Pons (tissue), 1 donor: ENCODE measurements at regions not wholly inside any gene's neighbourhood (a gene's known extent, or its start where the extent isn't known, plus 50 kb on each side); places are given as distances from the start of the nearest gene placed in this dataset.

Experiments used
- DNase-seq: peaks from one replicate; pipeline ENCODE4 v3.0.0-alpha.2; 2016; ENCODE audit warnings: low spot score

DNA sequence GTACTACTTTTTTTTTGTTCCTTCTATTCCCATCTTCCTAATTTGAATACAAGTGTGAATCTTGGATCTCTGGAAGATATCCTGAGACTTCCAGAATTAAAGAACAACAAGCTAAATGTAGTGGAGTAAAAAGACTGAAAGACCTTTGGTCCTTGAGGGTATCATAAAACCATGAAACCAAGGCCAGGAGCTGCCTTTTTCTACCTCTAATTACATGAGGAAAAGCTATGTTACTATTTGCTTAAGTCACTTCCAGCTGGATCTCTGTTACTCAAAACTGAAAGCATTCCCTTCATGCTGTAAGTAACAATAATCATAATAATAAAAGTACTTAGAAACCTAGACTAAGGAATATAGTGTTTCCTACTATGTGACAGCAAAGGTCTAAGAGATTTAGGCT is 649.6 kb downstream of the KCTD16 start:
- DNase-seq, result no peak

DNA sequence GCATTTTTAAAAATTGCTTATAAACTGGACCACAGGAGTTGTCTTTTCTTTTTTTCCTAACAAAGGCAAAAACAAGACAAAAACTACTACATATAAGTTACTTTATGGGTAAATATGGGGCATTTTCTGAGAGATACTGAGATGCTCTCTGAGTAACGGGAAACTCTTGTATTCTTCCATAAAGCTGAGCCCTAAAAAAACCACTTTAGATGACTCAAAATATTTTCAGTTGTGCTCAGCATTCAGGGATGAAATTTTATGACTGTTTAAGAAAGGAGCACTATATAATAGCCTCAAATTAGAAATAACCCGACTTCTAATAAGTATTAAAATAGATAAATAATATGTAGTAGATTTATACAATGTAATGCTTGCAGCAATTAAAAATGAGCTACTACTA is 644.5 kb downstream of the KCTD16 start:
- no peak for DNase-seq

- DNase-seq, result no peak
Measured at GRCh38 chr5:144812763-144813162, 642.1 kb downstream of the KCTD16 start.

- no peak for DNase-seq
Measured at GRCh38 chr5:144800169-144800568, 629.5 kb downstream of the KCTD16 start.

- DNase-seq, result no peak
Measured at GRCh38 chr5:144798595-144798994, 627.9 kb downstream of the KCTD16 start.

DNA sequence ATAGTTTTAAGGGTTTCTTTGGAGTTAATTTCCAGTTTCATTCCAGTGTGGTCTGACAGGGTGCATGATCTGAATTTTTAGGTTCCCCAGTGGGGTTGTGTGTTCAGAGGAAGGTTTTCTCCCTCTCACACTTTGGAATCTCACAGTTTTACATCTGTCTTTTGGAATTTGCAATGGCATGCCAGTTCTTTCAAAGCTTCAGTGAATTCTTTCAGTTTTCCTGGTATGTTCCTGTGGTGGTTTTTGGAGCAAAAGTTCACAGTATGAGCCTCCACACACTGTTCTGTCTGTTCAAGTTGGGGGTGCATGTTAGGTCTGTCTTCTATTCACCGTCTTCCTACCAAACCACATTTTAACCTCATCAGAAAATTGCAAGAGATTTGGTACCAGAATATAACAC is 624.2 kb downstream of the KCTD16 start:
- DNase-seq, result no peak

- no peak for DNase-seq
Measured at GRCh38 chr5:144788556-144788955, 617.9 kb downstream of the KCTD16 start.

DNA sequence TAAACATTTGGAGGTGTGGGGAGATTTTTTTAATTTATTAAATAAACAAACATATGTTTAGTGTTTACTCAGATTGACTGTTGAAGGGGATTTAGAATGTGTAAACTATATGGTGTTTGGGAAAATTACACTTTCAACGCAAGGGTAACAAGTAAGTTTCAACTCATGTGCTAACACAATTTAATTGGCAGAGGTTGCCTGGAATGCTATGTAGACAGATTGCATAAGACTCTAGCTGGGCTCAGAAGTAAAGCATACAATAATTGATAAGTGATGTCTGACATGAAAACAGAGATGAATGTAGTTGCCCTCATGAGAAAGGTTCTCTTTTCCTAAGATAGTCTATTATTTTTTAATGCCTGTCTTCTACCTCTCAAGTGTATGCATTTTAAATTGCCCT is 617.4 kb downstream of the KCTD16 start:
- no peak for DNase-seq

DNA sequence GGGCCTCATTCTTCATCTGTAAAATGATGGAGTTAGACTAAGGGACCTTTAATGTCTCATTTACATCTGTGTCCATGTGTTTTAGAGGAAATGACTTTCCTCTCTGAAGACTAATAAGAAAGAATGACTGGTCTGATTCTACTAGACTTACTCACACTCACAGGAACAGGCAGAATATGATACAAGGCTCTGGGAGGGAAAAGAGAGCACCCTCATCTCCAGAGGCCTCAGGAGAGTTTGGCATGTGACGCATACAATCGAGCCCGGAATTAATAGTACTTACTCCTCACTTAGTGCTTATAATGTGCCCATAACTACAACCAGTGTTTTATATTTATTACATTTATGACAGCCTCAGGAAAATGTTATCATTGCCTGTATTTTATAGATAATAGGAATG is 608.7 kb downstream of the KCTD16 start:
- no peak for DNase-seq

DNA sequence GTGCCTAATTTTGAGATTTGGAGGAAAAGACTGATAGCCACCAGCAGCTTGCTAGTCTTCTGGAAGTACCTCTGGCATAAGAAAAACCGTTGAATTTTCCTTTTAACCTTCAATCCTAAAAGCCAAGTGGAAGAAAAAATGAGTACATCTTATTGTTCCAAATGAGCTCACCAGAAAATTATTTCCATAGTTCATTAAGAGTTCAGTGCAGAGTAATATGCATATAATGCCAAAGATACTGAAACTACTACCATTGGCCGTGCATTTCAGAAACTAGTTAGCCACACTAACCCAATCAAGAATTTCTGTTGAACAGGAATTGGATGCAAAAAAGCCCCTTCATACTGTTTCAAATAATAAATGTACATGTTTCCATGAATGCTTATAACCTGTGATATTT is 607.9 kb downstream of the KCTD16 start:
- DNase-seq, result no peak

DNA sequence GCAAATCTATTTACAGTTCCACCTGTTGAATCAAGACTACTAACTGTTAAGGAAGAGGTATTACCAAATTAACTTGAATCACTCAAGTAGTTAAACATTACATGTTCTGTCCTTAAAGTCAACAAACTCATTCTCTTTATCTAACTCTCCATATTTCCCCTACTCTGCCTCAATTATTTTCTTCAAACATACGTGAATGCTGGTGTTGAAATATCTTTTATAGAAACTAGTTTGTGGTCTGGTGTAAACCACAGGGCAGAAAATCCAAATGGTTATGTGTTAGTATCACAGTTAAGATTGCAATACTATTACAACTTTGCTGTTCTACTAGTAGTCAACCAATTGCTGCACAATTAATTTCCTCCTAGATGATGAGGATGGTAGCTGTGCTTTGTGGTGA is 603.5 kb downstream of the KCTD16 start:
- DNase-seq, result no peak

DNA sequence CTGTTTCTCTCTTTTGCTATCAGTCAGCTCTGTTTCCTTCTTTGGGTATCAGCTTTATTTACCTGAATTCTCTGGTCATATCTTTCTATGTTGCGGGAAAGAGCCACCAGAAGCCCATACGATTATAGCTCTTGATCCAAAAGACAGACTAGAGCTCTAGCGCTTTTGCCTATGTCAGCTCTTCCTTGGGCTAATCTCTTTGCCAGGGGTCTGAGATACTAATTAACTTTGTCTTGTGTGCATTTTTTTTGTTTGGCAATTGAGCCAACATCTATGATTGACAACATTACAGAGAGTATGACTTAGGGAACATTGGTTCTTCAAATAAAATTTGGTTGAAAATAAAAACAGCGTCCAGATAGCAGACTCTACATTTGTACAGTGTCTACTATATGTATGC is 603.0 kb downstream of the KCTD16 start:
- no peak for DNase-seq

DNA sequence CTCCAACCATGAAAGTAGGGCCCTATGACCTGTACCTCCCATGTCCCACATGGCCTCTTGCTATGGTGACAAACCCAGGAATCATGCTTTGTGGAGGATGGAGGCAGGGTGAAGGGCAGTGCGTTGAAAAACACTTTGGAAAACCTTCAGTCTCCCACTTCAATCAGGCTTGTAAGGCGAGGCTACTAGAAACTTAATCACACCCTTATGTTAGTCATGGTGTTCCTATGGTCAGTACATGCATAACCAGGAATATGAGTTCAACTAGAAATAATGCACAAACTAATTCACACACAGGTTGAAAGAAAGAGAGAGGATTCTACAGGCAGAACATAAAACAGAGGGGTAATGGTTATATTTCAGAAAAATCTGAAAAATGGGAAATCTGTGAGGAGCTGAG is 601.1 kb downstream of the KCTD16 start:
- no peak for DNase-seq

GRCh38 chr5:144742361-144742760 is 571.7 kb downstream of the KCTD16 start:
- no peak for DNase-seq

DNA sequence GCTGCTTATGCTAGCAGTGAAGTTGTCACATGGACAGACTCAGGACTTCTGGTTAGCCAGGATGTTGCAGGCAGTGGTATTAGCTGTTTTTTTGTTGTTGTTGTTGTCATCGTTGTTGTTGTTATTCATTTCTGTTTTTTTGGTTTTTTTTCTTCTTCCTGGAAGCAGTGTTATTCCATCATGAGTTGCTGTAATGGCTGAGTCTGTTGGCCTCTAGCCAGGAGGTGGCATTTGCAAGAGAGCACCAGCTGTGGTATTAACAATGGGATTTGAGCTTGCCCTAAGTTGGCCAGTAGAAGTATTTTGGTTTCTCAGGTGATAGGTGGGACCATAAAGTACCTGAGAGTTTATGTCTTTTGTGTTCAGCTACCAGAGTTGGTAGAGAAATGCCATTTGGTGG is 561.1 kb downstream of the KCTD16 start:
- no peak for DNase-seq

GRCh38 chr5:144712090-144712489 is 541.4 kb downstream of the KCTD16 start:
- no peak for DNase-seq

- no peak for DNase-seq
Measured at GRCh38 chr5:144711172-144711571, 540.5 kb downstream of the KCTD16 start.

DNA sequence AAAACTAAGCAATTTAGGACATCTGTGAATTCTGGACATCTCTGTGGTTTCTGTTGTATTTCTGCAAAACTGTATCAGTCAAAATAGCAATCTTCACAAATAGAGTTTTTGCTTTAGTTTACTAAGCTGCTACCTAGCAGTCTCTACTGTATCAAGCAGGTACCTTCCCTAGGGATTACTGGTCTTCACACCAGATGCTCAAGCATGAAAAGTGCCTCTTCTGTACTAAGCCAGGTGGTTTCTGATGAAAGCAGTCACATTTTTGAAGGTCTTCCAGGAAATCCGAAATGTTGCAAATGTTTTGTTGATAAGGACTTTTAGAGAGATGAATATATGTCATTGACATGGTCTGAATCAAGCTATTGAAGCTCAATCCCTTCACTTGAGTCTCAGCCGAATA is 540.0 kb downstream of the KCTD16 start:
- DNase-seq, result no peak

DNA sequence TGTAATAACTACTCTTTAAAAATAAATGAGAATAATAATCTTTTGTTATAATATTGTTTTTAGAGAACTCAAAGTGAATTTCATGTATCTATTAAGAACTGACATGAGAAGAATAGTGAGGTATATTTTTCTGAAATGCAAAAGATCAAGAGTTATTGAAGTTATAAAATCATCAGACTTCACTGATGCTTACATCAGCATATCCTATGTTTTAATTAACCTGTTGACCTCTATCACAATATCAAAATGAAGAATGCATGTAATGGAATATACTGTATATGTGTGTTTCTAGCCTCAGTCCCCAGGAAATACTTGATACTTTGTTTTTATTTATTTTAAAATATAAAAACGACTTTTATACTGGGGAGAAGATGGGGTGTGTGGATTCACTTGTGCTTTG is 533.1 kb downstream of the KCTD16 start:
- no peak for DNase-seq

- DNase-seq, result no peak
Measured at GRCh38 chr5:144698484-144698883, 527.8 kb downstream of the KCTD16 start.

GRCh38 chr5:144697847-144698262 is 527.2 kb downstream of the KCTD16 start:
- no peak for DNase-seq

DNA sequence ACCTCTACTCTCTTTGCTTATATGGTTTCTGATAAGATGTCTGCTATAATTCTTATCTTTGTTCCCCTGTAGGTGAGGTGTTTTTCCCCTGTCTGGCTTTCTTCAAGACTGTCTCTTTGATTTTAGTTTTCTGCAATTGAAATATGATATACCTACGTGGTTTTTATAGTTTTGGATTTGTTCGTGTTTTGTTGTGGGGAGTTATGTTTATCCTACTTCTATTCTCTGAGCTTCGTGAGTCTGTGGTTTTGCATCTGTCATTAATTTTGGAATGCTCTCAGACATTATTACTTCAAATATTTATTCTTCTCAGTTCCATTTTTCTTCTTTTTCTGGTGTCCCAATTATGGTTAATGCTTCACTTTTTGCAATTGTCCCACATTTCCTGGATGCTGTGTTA is 521.3 kb downstream of the KCTD16 start:
- DNase-seq, result no peak

DNA sequence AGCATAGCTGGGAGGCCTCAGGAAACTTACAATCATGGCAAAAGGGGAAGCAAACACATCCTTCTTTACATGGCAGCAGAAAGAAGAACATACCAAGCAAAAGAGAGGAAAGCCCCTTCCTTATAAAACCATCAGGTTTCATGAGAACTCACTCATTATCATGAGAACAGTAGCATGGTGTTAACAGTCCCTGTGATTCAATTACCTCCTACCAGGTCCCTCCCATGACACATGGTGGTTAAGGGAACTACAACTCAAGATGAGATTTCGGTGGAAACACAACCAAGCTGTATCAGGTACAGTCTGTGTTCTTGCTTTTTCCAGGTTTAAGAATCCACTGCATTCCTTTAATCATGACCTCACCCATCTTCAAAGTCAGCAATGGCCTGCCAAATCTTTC is 514.2 kb downstream of the KCTD16 start:
- DNase-seq, result no peak

GRCh38 chr5:144680711-144681110 is 510.0 kb downstream of the KCTD16 start:
- no peak for DNase-seq

- no peak for DNase-seq
Measured at GRCh38 chr5:144671066-144671465, 500.4 kb downstream of the KCTD16 start.
